ENCODE measurements at regions not wholly inside any gene's neighbourhood (a gene's known extent, or its start where the extent isn't known, plus 50 kb on each side); places are given as distances from the start of the nearest gene placed in this dataset.

- TF ChIP-seq KIAA2018 (CRISPR knock-in tag; IDR thresholded peaks at IDR 0.05; ENCODE audit: borderline replicate concordance): no peak
- TF ChIP-seq ZNF44 (CRISPR knock-in tag; IDR thresholded peaks at IDR 0.05): no peak
- TF ChIP-seq MYNN (CRISPR knock-in tag; IDR thresholded peaks at IDR 0.05; ENCODE audit: low read depth): no peak
- TF ChIP-seq CEBPG (CRISPR knock-in tag; IDR thresholded peaks at IDR 0.05): no peak
- no peak for TF ChIP-seq KLF12 (CRISPR knock-in tag; IDR thresholded peaks at IDR 0.05; ENCODE audit: borderline replicate concordance)
These were observed 226.6 kb upstream of the BMPER start (continued) for GRCh38 chr7:33678569-33679335.

All from HepG2 (cell line).